ENCODE measurements at regions not wholly inside any gene's neighbourhood (a gene's known extent, or its start where the extent isn't known, plus 50 kb on each side); places are given as distances from the start of the nearest gene placed in this dataset.
"Not testable (repeated sequence)": the region's sequence is repeated elsewhere in the genome, so short reads cannot be mapped to it uniquely, and the experiment has no call there.

DNA sequence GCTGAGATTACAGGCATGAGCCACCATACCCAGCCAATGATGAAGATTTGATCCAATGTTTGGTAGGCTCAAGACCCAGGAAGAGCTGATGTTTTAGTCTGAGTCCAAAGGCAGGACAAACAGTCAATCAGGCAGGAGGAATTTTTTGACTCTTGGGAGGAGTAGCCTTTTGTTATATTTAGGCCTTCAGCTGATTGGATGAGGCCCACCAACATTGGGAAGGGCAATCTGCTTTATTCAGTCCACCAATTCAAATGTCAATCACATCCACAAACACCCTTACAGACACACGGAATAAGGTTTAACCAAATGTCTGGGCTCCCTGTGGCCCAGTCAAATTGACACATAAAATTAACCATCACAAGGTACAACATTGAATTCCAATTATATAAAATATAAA lies 61.9 kb upstream of the COX20 start:
- no peaks in the 10 kb centered on the region for H3K36me3 ChIP-seq (ENCODE audit: low read length)
- no peaks in the 10 kb centered on the region for H3K9me3 ChIP-seq (ENCODE audit: insufficient read depth, low read length)
- H3K4me2 ChIP-seq (ENCODE audit: low read depth, low read length, poor library complexity, severe bottlenecking), result no peak overlapping the region
- no peaks in the 10 kb centered on the region for H4K20me1 ChIP-seq (ENCODE audit: low read depth, low read length)
- no peak overlapping the region for H3K9ac ChIP-seq (ENCODE audit: low read length)
- H3F3A ChIP-seq (ENCODE audit: insufficient read depth), result no peaks in the 10 kb centered on the region
- no peak overlapping the region for H2AFZ ChIP-seq (ENCODE audit: low read depth, low read length, severe bottlenecking)
- no peaks in the 10 kb centered on the region for H3K79me2 ChIP-seq (ENCODE audit: insufficient read depth, low read length)
- TF ChIP-seq EZH2phosphoT487 (conservative IDR thresholded peaks at IDR 0.05; ENCODE audit: low read length), result no peak
- TF ChIP-seq, protein P1, sequence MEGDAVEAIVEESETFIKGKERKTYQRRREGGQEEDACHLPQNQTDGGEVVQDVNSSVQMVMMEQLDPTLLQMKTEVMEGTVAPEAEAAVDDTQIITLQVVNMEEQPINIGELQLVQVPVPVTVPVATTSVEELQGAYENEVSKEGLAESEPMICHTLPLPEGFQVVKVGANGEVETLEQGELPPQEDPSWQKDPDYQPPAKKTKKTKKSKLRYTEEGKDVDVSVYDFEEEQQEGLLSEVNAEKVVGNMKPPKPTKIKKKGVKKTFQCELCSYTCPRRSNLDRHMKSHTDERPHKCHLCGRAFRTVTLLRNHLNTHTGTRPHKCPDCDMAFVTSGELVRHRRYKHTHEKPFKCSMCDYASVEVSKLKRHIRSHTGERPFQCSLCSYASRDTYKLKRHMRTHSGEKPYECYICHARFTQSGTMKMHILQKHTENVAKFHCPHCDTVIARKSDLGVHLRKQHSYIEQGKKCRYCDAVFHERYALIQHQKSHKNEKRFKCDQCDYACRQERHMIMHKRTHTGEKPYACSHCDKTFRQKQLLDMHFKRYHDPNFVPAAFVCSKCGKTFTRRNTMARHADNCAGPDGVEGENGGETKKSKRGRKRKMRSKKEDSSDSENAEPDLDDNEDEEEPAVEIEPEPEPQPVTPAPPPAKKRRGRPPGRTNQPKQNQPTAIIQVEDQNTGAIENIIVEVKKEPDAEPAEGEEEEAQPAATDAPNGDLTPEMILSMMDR (IDR thresholded peaks at IDR 0.05; ENCODE audit: insufficient read depth, low read length, poor library complexity, severe bottlenecking), result no peak
- H3K4me3 ChIP-seq (ENCODE audit: insufficient read depth, low read length, poor library complexity, severe bottlenecking), result no peak overlapping the region
- H3K9me2 ChIP-seq (replicated peaks; ENCODE audit: insufficient read depth, low read length), result no peaks in the 10 kb centered on the region
- no peaks in the 10 kb centered on the region for H3K27me3 ChIP-seq (ENCODE audit: low read length)
- no peak overlapping the region for H3K27ac ChIP-seq (ENCODE audit: low read depth, low read length)

DNA sequence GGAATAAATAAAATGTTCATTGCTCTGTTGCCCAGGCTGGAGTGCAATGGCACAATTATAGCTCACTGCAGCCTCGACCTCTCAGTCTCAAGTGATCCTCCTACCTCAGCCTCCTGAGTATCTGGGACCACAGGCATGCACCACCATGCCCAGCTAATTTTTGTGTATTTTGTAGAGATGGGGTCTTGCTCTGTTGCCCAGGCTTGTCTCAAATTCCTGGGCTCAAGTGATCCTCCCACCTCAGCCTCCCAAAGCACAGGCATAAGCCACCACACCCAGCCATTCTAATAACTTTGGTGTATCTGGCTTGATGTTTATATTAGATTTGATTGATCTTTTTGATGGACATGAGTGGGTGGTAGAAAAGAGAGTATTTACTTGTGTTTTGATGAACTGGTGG lies 58.7 kb upstream of the COX20 start:
- H3K9me3 ChIP-seq (ENCODE audit: insufficient read depth, low read length); H3K9ac ChIP-seq (ENCODE audit: low read length); H3K4me2 ChIP-seq (ENCODE audit: low read depth, low read length, poor library complexity, severe bottlenecking); H3K27me3 ChIP-seq (ENCODE audit: low read length); H2AFZ ChIP-seq (ENCODE audit: low read depth, low read length, severe bottlenecking); H3K4me3 ChIP-seq (ENCODE audit: insufficient read depth, low read length, poor library complexity, severe bottlenecking); H3K36me3 ChIP-seq (ENCODE audit: low read length); H4K20me1 ChIP-seq (ENCODE audit: low read depth, low read length); H3K79me2 ChIP-seq (ENCODE audit: insufficient read depth, low read length); H3K27ac ChIP-seq (ENCODE audit: low read depth, low read length); H3K9me2 ChIP-seq (replicated peaks; ENCODE audit: insufficient read depth, low read length); H3F3A ChIP-seq (ENCODE audit: insufficient read depth): not testable (repeated sequence)

DNA sequence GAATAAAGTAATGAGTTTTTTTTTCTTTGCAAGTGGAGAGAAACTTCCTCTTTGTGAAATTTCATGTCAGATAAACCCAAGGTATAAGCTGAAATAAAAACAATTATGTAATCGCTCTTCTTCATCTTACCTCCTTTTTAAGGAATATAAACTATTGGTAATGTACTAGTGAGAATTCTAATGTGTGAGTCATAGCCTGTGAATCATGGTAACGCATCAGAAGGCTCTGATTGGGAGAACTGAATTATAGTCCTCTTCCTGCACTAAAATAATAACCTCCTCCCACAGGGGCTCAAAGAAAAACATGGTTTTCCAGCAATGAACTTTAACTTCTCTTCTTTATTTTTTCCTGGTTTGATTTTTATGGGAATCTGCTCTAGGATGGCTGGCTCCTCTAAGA lies 57.1 kb upstream of the COX20 start:
- Histone ChIP-seq H3K4me2 (ENCODE audit: low read depth, low read length, poor library complexity, severe bottlenecking) (no peak overlapping the region), H3K9me3 (ENCODE audit: insufficient read depth, low read length) (no peaks in the 10 kb centered on the region), H3K79me2 (ENCODE audit: insufficient read depth, low read length) (no peaks in the 10 kb centered on the region), H4K20me1 (ENCODE audit: low read depth, low read length) (no peaks in the 10 kb centered on the region), H3K27me3 (ENCODE audit: low read length) (no peaks in the 10 kb centered on the region), H3K36me3 (ENCODE audit: low read length) (no peaks in the 10 kb centered on the region), H3K9ac (ENCODE audit: low read length) (no peak overlapping the region), H3K9me2 (replicated peaks; ENCODE audit: insufficient read depth, low read length) (no peaks in the 10 kb centered on the region), H2AFZ (ENCODE audit: low read depth, low read length, severe bottlenecking) (no peak overlapping the region), H3F3A (ENCODE audit: insufficient read depth) (no peaks in the 10 kb centered on the region), H3K27ac (ENCODE audit: low read depth, low read length) (peak overlapping the region; percentile 31), H3K4me3 (ENCODE audit: insufficient read depth, low read length, poor library complexity, severe bottlenecking) (no peak overlapping the region)
- no peak for TF ChIP-seq EZH2phosphoT487 (conservative IDR thresholded peaks at IDR 0.05; ENCODE audit: low read length)
- TF ChIP-seq, protein P1 (IDR thresholded peaks at IDR 0.05; ENCODE audit: insufficient read depth, low read length, poor library complexity, severe bottlenecking), result no peak

DNA sequence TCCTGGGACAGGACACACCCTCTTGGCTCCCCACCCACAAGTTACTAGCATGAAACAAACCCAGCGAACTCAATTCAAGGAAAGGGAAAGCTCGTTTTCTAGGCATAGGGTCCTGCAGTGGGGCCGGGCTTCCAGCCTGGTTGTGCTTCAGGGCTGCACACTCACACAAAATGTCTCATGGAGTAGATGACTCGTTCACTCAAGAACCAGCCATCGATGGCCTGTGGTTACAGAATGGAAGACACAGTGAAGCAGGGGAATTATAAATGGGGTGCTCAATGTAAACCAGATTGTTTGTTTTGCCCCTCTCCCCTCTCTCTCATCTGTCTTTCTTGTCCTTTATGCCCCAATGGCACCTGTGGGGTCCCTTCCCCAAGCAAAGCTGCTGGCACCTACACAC lies 56.0 kb upstream of the COX20 start:
- no peak for TF ChIP-seq EZH2phosphoT487 (conservative IDR thresholded peaks at IDR 0.05; ENCODE audit: low read length)
- TF ChIP-seq, protein P1 (IDR thresholded peaks at IDR 0.05; ENCODE audit: insufficient read depth, low read length, poor library complexity, severe bottlenecking), result no peak
- Histone ChIP-seq H3K4me3 (ENCODE audit: insufficient read depth, low read length, poor library complexity, severe bottlenecking) (no peak overlapping the region), H3F3A (ENCODE audit: insufficient read depth) (no peaks in the 10 kb centered on the region), H3K36me3 (ENCODE audit: low read length) (no peaks in the 10 kb centered on the region), H3K27ac (ENCODE audit: low read depth, low read length) (no peak overlapping the region), H3K79me2 (ENCODE audit: insufficient read depth, low read length) (no peaks in the 10 kb centered on the region), H3K9me2 (replicated peaks; ENCODE audit: insufficient read depth, low read length) (no peaks in the 10 kb centered on the region), H2AFZ (ENCODE audit: low read depth, low read length, severe bottlenecking) (no peak overlapping the region), H3K9me3 (ENCODE audit: insufficient read depth, low read length) (no peaks in the 10 kb centered on the region), H3K4me2 (ENCODE audit: low read depth, low read length, poor library complexity, severe bottlenecking) (no peak overlapping the region), H3K9ac (ENCODE audit: low read length) (no peak overlapping the region), H4K20me1 (ENCODE audit: low read depth, low read length) (no peaks in the 10 kb centered on the region), H3K27me3 (ENCODE audit: low read length) (no peaks in the 10 kb centered on the region)
